GM13977 (cell line): ENCODE measurements at regions not wholly inside any gene's neighbourhood (a gene's known extent, or its start where the extent isn't known, plus 50 kb on each side); places are given as distances from the start of the nearest gene placed in this dataset.

Experiments used
- DNase-seq: peaks from one replicate; pipeline ENCODE4 v3.0.0; 2012; ENCODE audit warnings: low spot score
- CTCF ChIP-seq: IDR thresholded peaks from 2 replicates; pipeline ENCODE4 v1.5.1; 2012; ENCODE audit warnings: mild to moderate bottlenecking, control low read depth; ENCODE audit not compliant: insufficient read depth; ENCODE audit errors: extremely low read depth, missing control alignments
- in situ Hi-C: fragments of 300-500 bp; cut with MboI; formaldehyde crosslinking; loops from one replicate; pipeline ENCODE4 v1.12.0; 2022; ENCODE audit warnings: low sequenced_read_pairs, low pct_unique_long_range_greater_than_20kb, mixed read lengths, inconsistent platforms; ENCODE audit not compliant: unreplicated experiment

GRCh38 chr2:239456940-239457339 lies 56.1 kb upstream of the HDAC4 start:
- in situ Hi-C loops, result no loop called here
- TF ChIP-seq CTCF, result no peak
- no peak for DNase-seq

GRCh38 chr2:239455436-239456203 lies 54.8 kb upstream of the HDAC4 start:
- in situ Hi-C loops, result no loop called here
- no peak for DNase-seq

DNA sequence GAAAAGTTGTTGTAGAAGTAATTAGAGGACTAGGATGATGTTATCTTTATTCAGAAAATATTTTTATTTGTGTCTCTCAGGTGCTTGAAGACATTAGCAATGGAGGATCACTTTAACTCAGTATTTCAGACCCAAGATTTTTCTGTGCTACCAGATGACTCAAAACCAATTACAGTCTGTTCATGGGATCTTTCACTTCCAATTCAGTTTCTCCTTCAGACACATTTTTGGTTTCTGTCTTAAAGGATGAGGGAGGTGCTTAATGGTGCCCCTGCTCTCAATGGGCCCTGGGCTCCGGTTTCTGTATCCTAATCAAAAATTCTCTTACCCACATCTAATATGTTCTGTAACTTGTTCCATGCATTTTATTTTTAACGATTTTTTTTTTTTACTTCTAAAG lies 53.7 kb upstream of the HDAC4 start:
- no peak for DNase-seq
- in situ Hi-C loops, result no loop called here
- TF ChIP-seq CTCF, result no peak

More at GRCh38 chr2:239455436-239456203, 54.8 kb upstream of the HDAC4 start:
- no peak for TF ChIP-seq CTCF
